ENCODE measurements at regions not wholly inside any gene's neighbourhood (a gene's known extent, or its start where the extent isn't known, plus 50 kb on each side); places are given as distances from the start of the nearest gene placed in this dataset.

DNA sequence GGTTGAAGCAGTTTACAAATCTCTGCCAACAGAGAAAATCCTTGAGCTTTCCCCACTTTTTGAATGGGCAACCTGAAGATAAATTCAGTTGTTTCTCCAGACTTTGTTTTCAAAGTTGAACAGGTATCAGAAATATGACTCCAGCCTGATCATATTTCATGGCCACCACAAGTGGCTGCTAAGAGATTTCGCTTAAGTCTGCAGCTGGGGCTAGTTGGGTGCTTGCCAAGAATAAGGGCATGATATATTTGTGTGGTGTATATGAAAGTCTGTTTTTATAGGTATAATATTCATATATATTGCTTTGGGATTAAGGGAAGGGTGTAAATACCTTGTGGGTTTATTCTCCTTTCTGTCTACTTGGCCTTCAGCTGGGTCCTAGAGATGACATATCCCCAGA lies 168.4 kb upstream of the GDNF start:
- H4K20me1 ChIP-seq (ENCODE audit: insufficient read depth, low read length), result no peaks in the 10 kb centered on the region
- TF ChIP-seq, protein P1, sequence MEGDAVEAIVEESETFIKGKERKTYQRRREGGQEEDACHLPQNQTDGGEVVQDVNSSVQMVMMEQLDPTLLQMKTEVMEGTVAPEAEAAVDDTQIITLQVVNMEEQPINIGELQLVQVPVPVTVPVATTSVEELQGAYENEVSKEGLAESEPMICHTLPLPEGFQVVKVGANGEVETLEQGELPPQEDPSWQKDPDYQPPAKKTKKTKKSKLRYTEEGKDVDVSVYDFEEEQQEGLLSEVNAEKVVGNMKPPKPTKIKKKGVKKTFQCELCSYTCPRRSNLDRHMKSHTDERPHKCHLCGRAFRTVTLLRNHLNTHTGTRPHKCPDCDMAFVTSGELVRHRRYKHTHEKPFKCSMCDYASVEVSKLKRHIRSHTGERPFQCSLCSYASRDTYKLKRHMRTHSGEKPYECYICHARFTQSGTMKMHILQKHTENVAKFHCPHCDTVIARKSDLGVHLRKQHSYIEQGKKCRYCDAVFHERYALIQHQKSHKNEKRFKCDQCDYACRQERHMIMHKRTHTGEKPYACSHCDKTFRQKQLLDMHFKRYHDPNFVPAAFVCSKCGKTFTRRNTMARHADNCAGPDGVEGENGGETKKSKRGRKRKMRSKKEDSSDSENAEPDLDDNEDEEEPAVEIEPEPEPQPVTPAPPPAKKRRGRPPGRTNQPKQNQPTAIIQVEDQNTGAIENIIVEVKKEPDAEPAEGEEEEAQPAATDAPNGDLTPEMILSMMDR (IDR thresholded peaks at IDR 0.05), result no peak
- no peak overlapping the region for H3K9ac ChIP-seq (ENCODE audit: insufficient read depth, low read length, poor library complexity, severe bottlenecking)
- no peak overlapping the region for H2AFZ ChIP-seq (ENCODE audit: insufficient read depth, low read depth, low read length, poor library complexity, severe bottlenecking)
- H3K4me2 ChIP-seq (replicated peaks; ENCODE audit: extremely low read depth, low read length, poor library complexity, severe bottlenecking), result no peak overlapping the region
- no peaks in the 10 kb centered on the region for H3K36me3 Mint-ChIP-seq
- H3K4me1 ChIP-seq (ENCODE audit: control insufficient read depth in 1 of 2, insufficient read depth in 2 of 2, low read length in 2 of 2), result no peaks in the 10 kb centered on the region
- no peak overlapping the region for H3K27ac ChIP-seq (ENCODE audit: low read depth in 1 of 2, low read length in 2 of 2)
- no peak overlapping the region for H3K4me3 Mint-ChIP-seq
- no peaks in the 10 kb centered on the region for H3K27me3 ChIP-seq (ENCODE audit: control insufficient read depth in 2 of 2, insufficient read depth in 2 of 2, low read length in 2 of 2)
- no peaks in the 10 kb centered on the region for H3K36me3 ChIP-seq (replicated peaks in 1 of 2; ENCODE audit: control insufficient read depth in 1 of 2, insufficient read depth in 2 of 2, low read length in 2 of 2)
- H3K27ac Mint-ChIP-seq, result no peak overlapping the region
- H3K9me3 Mint-ChIP-seq, result peaks cover 0 to 8% (median 2%) of the 10 kb centered on the region in 7 donors
- whole genome bisulfite sequencing (ENCODE audit: insufficient coverage), result no CpG with 5 or more reads among the region's 1 CpG
- intact Hi-C loops (cut with micrococcal nuclease), result no loop called here
- no peaks in the 10 kb centered on the region for H3K9me3 ChIP-seq (replicated peaks in 1 of 2; ENCODE audit: control insufficient read depth in 1 of 2, insufficient read depth in 1 of 2, low read length in 2 of 2)
- H3K79me2 ChIP-seq (ENCODE audit: insufficient read depth, low read length), result no peaks in the 10 kb centered on the region
- no peaks in the 10 kb centered on the region for H3K4me1 Mint-ChIP-seq
- DNase-seq, result no peak
- peaks cover 0 to 3% (median 0%) of the 10 kb centered on the region in 3 donors for H3K27me3 Mint-ChIP-seq (ENCODE audit: low read depth in 3 of 3)
- no peak overlapping the region for H3K4me3 ChIP-seq (replicated peaks in 1 of 3; ENCODE audit: low read depth in 2 of 3, low read length in 3 of 3)

DNA sequence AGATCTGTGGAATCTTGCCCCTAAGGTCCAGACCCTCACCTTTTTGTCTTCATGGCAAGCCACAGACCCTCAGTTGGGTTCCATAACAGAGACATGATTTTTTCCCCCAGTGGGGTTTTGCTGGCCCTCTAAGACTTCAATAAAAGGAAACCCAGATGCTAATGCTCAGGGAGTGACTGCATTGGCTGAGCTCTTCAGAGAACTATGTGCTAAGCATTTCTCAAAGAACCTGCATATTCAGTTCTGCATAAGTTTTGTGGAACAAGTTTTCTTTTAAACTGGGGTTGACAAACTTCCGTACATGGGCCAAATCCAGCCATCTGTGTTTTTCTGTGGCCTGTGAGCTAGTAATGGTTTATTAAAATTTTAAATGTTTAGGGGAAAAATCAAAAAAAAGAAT lies 159.8 kb upstream of the GDNF start:
- Histone ChIP-seq H3K9me3 (replicated peaks in 1 of 2; ENCODE audit: control insufficient read depth in 1 of 2, insufficient read depth in 1 of 2, low read length in 2 of 2) (peaks cover 0 to 5% of the 10 kb centered on the region in 2 donors), H3K27ac (ENCODE audit: low read depth in 1 of 2, low read length in 2 of 2) (no peak overlapping the region), H3K36me3 (replicated peaks in 1 of 2; ENCODE audit: control insufficient read depth in 1 of 2, insufficient read depth in 2 of 2, low read length in 2 of 2) (no peaks in the 10 kb centered on the region), H3K79me2 (ENCODE audit: insufficient read depth, low read length) (no peaks in the 10 kb centered on the region), H3K4me3 (replicated peaks in 1 of 3; ENCODE audit: low read depth in 2 of 3, low read length in 3 of 3) (no peak overlapping the region), H2AFZ (ENCODE audit: insufficient read depth, low read depth, low read length, poor library complexity, severe bottlenecking) (no peak overlapping the region), H4K20me1 (ENCODE audit: insufficient read depth, low read length) (no peaks in the 10 kb centered on the region), H3K4me1 (ENCODE audit: control insufficient read depth in 1 of 2, insufficient read depth in 2 of 2, low read length in 2 of 2) (no peaks in the 10 kb centered on the region), H3K4me2 (replicated peaks; ENCODE audit: extremely low read depth, low read length, poor library complexity, severe bottlenecking) (no peak overlapping the region), H3K9ac (ENCODE audit: insufficient read depth, low read length, poor library complexity, severe bottlenecking) (no peak overlapping the region), H3K27me3 (ENCODE audit: control insufficient read depth in 2 of 2, insufficient read depth in 2 of 2, low read length in 2 of 2) (no peaks in the 10 kb centered on the region)
- H3K36me3 Mint-ChIP-seq, result no peaks in the 10 kb centered on the region
- H3K4me1 Mint-ChIP-seq, result no peaks in the 10 kb centered on the region
- peaks cover 0 to 10% (median 3%) of the 10 kb centered on the region in 7 donors for H3K9me3 Mint-ChIP-seq
- no peak for DNase-seq
- no peak overlapping the region for H3K27ac Mint-ChIP-seq
- TF ChIP-seq, protein P1 (IDR thresholded peaks at IDR 0.05), result no peak
- no peak overlapping the region for H3K4me3 Mint-ChIP-seq
- intact Hi-C loops (cut with micrococcal nuclease), result no loop called here
- no peaks in the 10 kb centered on the region for H3K27me3 Mint-ChIP-seq (ENCODE audit: low read depth in 3 of 3)
- no CpG with 5 or more reads among the region's 1 CpG for WGBS (ENCODE audit: insufficient coverage)

All from CD14-positive monocyte (primary cell).